ENCODE measurements at regions not wholly inside any gene's neighbourhood (a gene's known extent, or its start where the extent isn't known, plus 50 kb on each side); places are given as distances from the start of the nearest gene placed in this dataset.
A peak's percentile ranks its signal among the peaks of the same experiment; 100 is the strongest.

GRCh38 chr2:121076885-121077549 is 208.0 kb downstream of the TFCP2L1 start:
- no peaks in the 10 kb centered on the region for H3K9me3 ChIP-seq
- ChIA-PET CTCF (interaction anchor here (0.6 to 26.3 kb wide), 24 partner anchors 9 to 734 kb away, joined by 3 to 858 read pairs (median 4); no protein-coding TSS in a partner anchor), POLR2A (no interaction called here)
- peak; percentile 58 to 75 for DNase-seq (ENCODE audit: low read depth in 1 of 2, low spot score in 1 of 2)
- TF ChIP-seq HOXB5 (CRISPR knock-in tag; IDR thresholded peaks at IDR 0.05) (no peak), KDM1A (IDR thresholded peaks at IDR 0.05; ENCODE audit: low read depth) (no peak), RCOR1 (IDR thresholded peaks at IDR 0.05; ENCODE audit: low read depth, low read length) (no peak), HEYL (CRISPR knock-in tag; IDR thresholded peaks at IDR 0.05) (no peak), ESRRA (IDR thresholded peaks at IDR 0.05; ENCODE audit: borderline replicate concordance, low read length) (no peak), CTCF (IDR thresholded peaks at IDR 0.05) (peak; percentile 80), MAX (IDR thresholded peaks at IDR 0.05) (peak; percentile 29; the same call in 1 of the 2 replicates), ZNF302 (CRISPR knock-in tag; IDR thresholded peaks at IDR 0.05) (no peak), MAZ (IDR thresholded peaks at IDR 0.05; ENCODE audit: borderline replicate concordance, low read depth, low read length) (no peak), HES2 (IDR thresholded peaks at IDR 0.05) (no peak), SMC3 (IDR thresholded peaks at IDR 0.05) (peak; percentile 44), GATA3 (IDR thresholded peaks at IDR 0.05; ENCODE audit: borderline replicate concordance) (no peak), RAD21 (conservative IDR thresholded peaks at IDR 0.05 in 1 of 2, IDR thresholded peaks at IDR 0.05 in 1 of 2) (peak; percentile 36)
- no peak overlapping the region for H3K4me3 ChIP-seq
- H3K4me2 ChIP-seq: peak overlapping the region; percentile 91
- WGBS (ENCODE audit: missing lambda C conversion rate): 36% methylated on average over 15 of the region's 26 CpGs
- H3K4me1 ChIP-seq: peaks cover 29% of the 10 kb centered on the region
- no peak for FAIRE-seq
- peak overlapping the region in 1 of 2 experiments; percentile 92; a peak in 2 of 6 replicates for H3K27ac ChIP-seq
- peak; percentile 48 to 73 for ATAC-seq

- no peak for TF ChIP-seq CHD2 (IDR thresholded peaks at IDR 0.05; ENCODE audit: low read length, partially characterized antibody)
- WGBS (ENCODE audit: missing lambda C conversion rate): 73% methylated on average over 7 of the region's 7 CpGs
These were observed 206.1 kb downstream of the TFCP2L1 start for GRCh38 chr2:121078899-121079298.

GRCh38 chr2:121080013-121080772 is 204.8 kb downstream of the TFCP2L1 start:
- DNase-seq (ENCODE audit: low read depth in 1 of 2, low spot score in 1 of 2): peak; percentile 56 to 57
- H3K27ac ChIP-seq: peak overlapping the region in 1 of 2 experiments; percentile 39; a peak in 2 of 6 replicates
- CTCF ChIA-PET: interaction anchor here (0.6 to 26.3 kb wide), 51 partner anchors 9 to 1439 kb away, joined by 3 to 858 read pairs (median 4); no protein-coding TSS in a partner anchor
- no peaks in the 10 kb centered on the region for H3K9me3 ChIP-seq
- ATAC-seq: peak; percentile 21 to 68; a peak in 3 of 6 replicates
- TF ChIP-seq CTCF (IDR thresholded peaks at IDR 0.05): peak; percentile 94
- TF ChIP-seq SMC3 (IDR thresholded peaks at IDR 0.05): peak; percentile 89
- TF ChIP-seq GATA3 (IDR thresholded peaks at IDR 0.05; ENCODE audit: borderline replicate concordance): no peak
- TF ChIP-seq RAD21 (conservative IDR thresholded peaks at IDR 0.05 in 1 of 2, IDR thresholded peaks at IDR 0.05 in 1 of 2): peak; percentile 93 to 97
- peaks cover 16% of the 10 kb centered on the region for H3K4me1 ChIP-seq
- FAIRE-seq: peak; percentile 82
- H3K4me2 ChIP-seq: no peak overlapping the region
- H3K4me3 ChIP-seq: no peak overlapping the region
- POLR2A ChIA-PET: no interaction called here
- WGBS (ENCODE audit: missing lambda C conversion rate): 10% methylated on average over 8 of the region's 8 CpGs

More at GRCh38 chr2:121078899-121079298, 206.1 kb downstream of the TFCP2L1 start:
- Histone ChIP-seq H3K4me1 (peaks cover 29% of the 10 kb centered on the region), H3K4me3 (no peak overlapping the region), H3K27ac (no peak overlapping the region), H3K4me2 (no peak overlapping the region), H3K9me3 (no peaks in the 10 kb centered on the region)
- DNase-seq (ENCODE audit: low read depth in 1 of 2, low spot score in 1 of 2) (no peak), FAIRE-seq (no peak), ATAC-seq (no peak)
- ChIA-PET POLR2A (no interaction called here), CTCF (interaction anchor here (1.0 to 26.3 kb wide), 17 partner anchors 8 to 736 kb away, joined by 3 to 858 read pairs (median 4); no protein-coding TSS in a partner anchor)
